Gastrocnemius medialis (tissue), 4 donors: ENCODE measurements at regions not wholly inside any gene's neighbourhood (a gene's known extent, or its start where the extent isn't known, plus 50 kb on each side); places are given as distances from the start of the nearest gene placed in this dataset.

Experiments used
- ATAC-seq, 2 donors: fragments of 150-250 bp; one replicate each; pipeline ENCODE4 v1.9.1; 2016
- DNase-seq, 2 donors: peaks; one replicate each; pipeline ENCODE4 v3.0.0-alpha.2; 2019
- H3K27ac ChIP-seq, 4 donors: fragments of 200-600 bp; sonication (generic); 1 replicate in 1 of 4; 2 replicates in 3 of 4; pipeline ENCODE4 v1.5.1; 2016 to 2018; ENCODE audit warnings: mild to moderate bottlenecking in 2 of 4, moderate library complexity in 1 of 4
- H3K27me3 ChIP-seq, 3 donors: fragments of 200-600 bp; sonication (generic) in 2 of 3; 1 replicate in 1 of 3; 2 replicates in 2 of 3; pipeline versions ENCODE4 v1.5.1 to v1.6.0; 2016 to 2019; ENCODE audit warnings: mild to moderate bottlenecking in 1 of 3, moderate library complexity in 1 of 3
- H3K36me3 ChIP-seq, 2 donors: fragments of 200-600 bp; sonication (generic) in 1 of 2; one replicate each; pipeline ENCODE4 v1.5.1; 2017 to 2018
- H3K4me1 ChIP-seq, 2 donors: fragments of 200-600 bp; sonication (generic) in 1 of 2; one replicate each; pipeline ENCODE4 v1.5.1; 2016 to 2017; ENCODE audit warnings: mild to moderate bottlenecking in 2 of 2
- H3K4me3 ChIP-seq, 4 donors: fragments of 200-600 bp; sonication (generic) in 3 of 4; 1 replicate in 1 of 4; 2 replicates in 3 of 4; pipeline ENCODE4 v1.5.1; 2016 to 2019; ENCODE audit warnings: mild to moderate bottlenecking in 2 of 4
- H3K9me3 ChIP-seq, 3 donors: fragments of 200-600 bp; sonication (generic) in 2 of 3; 1 replicate in 1 of 3; 2 replicates in 2 of 3; pipeline ENCODE4 v1.5.1; 2016 to 2019
- CTCF ChIP-seq, 5 experiments: fragments of 450-650 bp in 3 of 5; fragments of 200-600 bp in 2 of 5; sonication (generic) in 2 of 5; IDR thresholded peaks in 4 of 5; conservative IDR thresholded peaks in 1 of 5; 1 replicate in 4 of 5; 2 replicates in 1 of 5; pipeline ENCODE4 v1.5.1; 2016 to 2019; ENCODE audit warnings: antibody characterized with exemption in 5 of 5, mild to moderate bottlenecking in 3 of 5, moderate library complexity in 3 of 5
- POLR2A ChIP-seq, 2 donors: fragments of 450-650 bp; IDR thresholded peaks; one replicate each; pipeline ENCODE4 v1.6.1; 2017; ENCODE audit warnings: antibody characterized with exemption in 2 of 2, mild to moderate bottlenecking in 2 of 2, moderate library complexity in 2 of 2
- in situ Hi-C, 4 donors: fragments of 200-750 bp; cut with MboI; loops; one replicate each; pipeline versions ENCODE4 v1.15.0 to v1.8.0; 2017; ENCODE audit warnings: low sequenced_read_pairs in 4 of 4
- intact Hi-C: fragments of 100-400 bp; cut with DNase I; formaldehyde crosslinking; loops from one replicate; pipeline ENCODE4 v1.15.1; 2023; ENCODE audit warnings: low total_unique reads

- ATAC-seq (no peak), DNase-seq (no peak)
- Histone ChIP-seq H3K27me3 (no peaks in the 10 kb centered on the region), H3K4me1 (no peaks in the 10 kb centered on the region), H3K9me3 (no peaks in the 10 kb centered on the region), H3K27ac (no peak overlapping the region), H3K4me3 (no peak overlapping the region), H3K36me3 (no peaks in the 10 kb centered on the region)
- TF ChIP-seq POLR2A (IDR thresholded peaks at IDR 0.05): no peak
- TF ChIP-seq CTCF (IDR thresholded peaks at IDR 0.05 in 4 of 5, conservative IDR thresholded peaks at IDR 0.05 in 1 of 5): no peak
- in situ Hi-C loops (no loop called here), intact Hi-C loops (no loop called here)
These were observed 414.6 kb downstream of the CAAP1 start for GRCh38 chr9:26477963-26478362.

- in situ Hi-C loops (no loop called here), intact Hi-C loops (no loop called here)
- H3K4me3 ChIP-seq: no peak overlapping the region
- no peak overlapping the region for H3K27ac ChIP-seq
- H3K9me3 ChIP-seq: no peaks in the 10 kb centered on the region
- ATAC-seq (no peak), DNase-seq (no peak)
- H3K4me1 ChIP-seq: no peaks in the 10 kb centered on the region
- no peak for TF ChIP-seq POLR2A (IDR thresholded peaks at IDR 0.05)
- no peak for TF ChIP-seq CTCF (IDR thresholded peaks at IDR 0.05 in 4 of 5, conservative IDR thresholded peaks at IDR 0.05 in 1 of 5)
- H3K36me3 ChIP-seq: no peaks in the 10 kb centered on the region
- no peaks in the 10 kb centered on the region for H3K27me3 ChIP-seq
These were observed 421.3 kb downstream of the CAAP1 start for GRCh38 chr9:26471261-26471660.

GRCh38 chr9:26470284-26470683 is 422.3 kb downstream of the CAAP1 start:
- intact Hi-C loops: no loop called here

GRCh38 chr9:26463837-26464236 is 428.8 kb downstream of the CAAP1 start:
- H3K27me3 ChIP-seq: no peaks in the 10 kb centered on the region
- H3K9me3 ChIP-seq: no peaks in the 10 kb centered on the region
- intact Hi-C loops: no loop called here
- H3K36me3 ChIP-seq: no peaks in the 10 kb centered on the region
- H3K4me3 ChIP-seq: no peak overlapping the region
- in situ Hi-C loops: no loop called here
- DNase-seq (no peak), ATAC-seq (no peak)
- H3K4me1 ChIP-seq: no peaks in the 10 kb centered on the region
- no peak overlapping the region for H3K27ac ChIP-seq
- TF ChIP-seq CTCF (IDR thresholded peaks at IDR 0.05 in 4 of 5, conservative IDR thresholded peaks at IDR 0.05 in 1 of 5) (no peak), POLR2A (IDR thresholded peaks at IDR 0.05) (no peak)

More at GRCh38 chr9:26470284-26470683, 422.3 kb downstream of the CAAP1 start:
- Histone ChIP-seq H3K4me3 (no peak overlapping the region), H3K36me3 (no peaks in the 10 kb centered on the region), H3K27me3 (no peaks in the 10 kb centered on the region), H3K4me1 (no peaks in the 10 kb centered on the region), H3K9me3 (no peaks in the 10 kb centered on the region), H3K27ac (no peak overlapping the region)
- TF ChIP-seq POLR2A (IDR thresholded peaks at IDR 0.05) (no peak), CTCF (IDR thresholded peaks at IDR 0.05 in 4 of 5, conservative IDR thresholded peaks at IDR 0.05 in 1 of 5) (no peak)
- in situ Hi-C loops: no loop called here
- DNase-seq (no peak), ATAC-seq (no peak)

GRCh38 chr9:26462751-26463150 is 429.9 kb downstream of the CAAP1 start:
- ATAC-seq (no peak), DNase-seq (no peak)
- Histone ChIP-seq H3K27ac (no peak overlapping the region), H3K36me3 (no peaks in the 10 kb centered on the region), H3K4me1 (no peaks in the 10 kb centered on the region), H3K4me3 (no peak overlapping the region), H3K27me3 (no peaks in the 10 kb centered on the region), H3K9me3 (no peaks in the 10 kb centered on the region)
- no peak for TF ChIP-seq CTCF (IDR thresholded peaks at IDR 0.05 in 4 of 5, conservative IDR thresholded peaks at IDR 0.05 in 1 of 5)
- no peak for TF ChIP-seq POLR2A (IDR thresholded peaks at IDR 0.05)
- intact Hi-C loops (no loop called here), in situ Hi-C loops (no loop called here)
